GM19324 (cell line): ENCODE measurements at regions not wholly inside any gene's neighbourhood (a gene's known extent, or its start where the extent isn't known, plus 50 kb on each side); places are given as distances from the start of the nearest gene placed in this dataset.
"Not testable (repeated sequence)": the region's sequence is repeated elsewhere in the genome, so short reads cannot be mapped to it uniquely, and the experiment has no call there.

Source experiments
- ATAC-seq: cut with Tn5 transposase; IDR thresholded peaks from one replicate; pipeline ENCODE4 v1.9.1; 2021; ENCODE audit warnings: mild to moderate bottlenecking, moderate library complexity; ENCODE audit not compliant: unreplicated experiment, low FRiP score

DNA sequence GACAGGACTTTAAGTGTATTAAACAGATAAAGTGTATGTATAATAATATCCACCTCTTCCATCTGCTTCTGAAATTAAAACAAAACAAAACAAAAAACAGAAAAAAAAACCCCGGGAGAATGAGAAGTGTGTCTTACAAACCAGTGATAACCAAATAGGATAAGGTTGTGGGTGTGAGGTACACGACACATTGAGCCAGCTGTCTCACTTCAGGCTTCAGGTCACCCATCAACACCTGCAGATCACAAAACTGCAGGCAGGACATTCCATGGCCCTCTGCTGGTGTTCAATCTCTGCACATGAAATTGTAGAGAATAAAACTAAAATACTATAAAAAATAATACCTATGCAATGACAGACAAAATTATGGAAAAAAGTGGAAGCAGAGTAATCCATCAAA is 339.9 kb downstream of the SFMBT2 start:
- ATAC-seq, result no peak

DNA sequence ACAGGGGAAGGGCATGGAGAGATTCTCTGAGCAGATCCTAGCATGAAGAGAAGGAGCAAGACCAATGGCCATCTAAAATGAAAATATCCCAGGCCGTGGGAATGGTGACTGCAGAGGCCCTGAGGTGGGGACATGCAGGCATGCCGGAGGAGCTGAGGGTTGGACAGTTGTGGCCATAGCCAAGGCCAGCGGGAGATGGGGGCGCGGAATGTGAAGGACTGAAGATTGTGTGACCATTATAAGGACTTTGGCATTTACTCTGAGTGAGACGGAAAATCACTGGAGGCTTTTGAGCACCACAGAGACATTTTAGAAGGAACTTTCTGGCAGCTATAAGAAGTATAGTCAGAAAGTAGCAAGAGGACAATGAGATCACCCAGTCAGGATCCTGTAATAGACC is 341.1 kb downstream of the SFMBT2 start:
- ATAC-seq, result no peak

DNA sequence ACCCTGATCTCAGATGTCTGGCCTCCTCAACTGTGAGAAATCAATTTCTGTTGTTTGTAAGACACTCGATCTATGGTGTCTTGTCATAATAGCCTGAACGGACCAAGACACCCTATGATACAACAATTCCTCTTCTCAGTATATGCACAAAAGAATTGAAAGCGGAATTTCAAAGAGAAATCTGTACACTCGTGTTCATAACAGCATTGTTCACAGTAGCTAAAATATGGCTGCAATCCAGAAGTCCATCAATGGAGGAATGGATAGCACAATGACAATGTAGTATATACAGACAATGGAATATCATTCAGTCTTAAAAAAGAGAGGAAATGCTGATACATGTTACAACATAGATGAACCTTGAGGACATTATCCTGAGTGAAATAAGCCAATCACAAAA is 354.6 kb downstream of the SFMBT2 start:
- ATAC-seq, result no peak

DNA sequence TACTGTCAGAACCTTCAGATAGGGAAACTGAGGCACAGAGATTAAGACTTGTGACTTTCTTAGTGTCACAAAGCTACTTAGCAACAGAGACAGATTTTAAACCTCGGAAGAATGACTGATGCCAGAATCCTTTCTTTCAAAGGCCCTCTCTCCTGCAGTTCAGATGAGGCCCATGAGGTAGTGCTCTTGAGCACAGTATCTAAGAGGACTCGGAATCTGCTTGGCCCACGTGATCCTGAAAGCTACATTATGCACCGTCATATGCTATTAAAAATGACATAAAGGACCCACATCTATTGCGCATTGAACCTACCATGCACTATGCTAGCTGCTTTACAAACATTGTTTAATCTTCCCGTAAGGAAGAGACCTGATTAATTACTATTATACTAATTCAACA is 355.9 kb downstream of the SFMBT2 start:
- no peak for ATAC-seq

DNA sequence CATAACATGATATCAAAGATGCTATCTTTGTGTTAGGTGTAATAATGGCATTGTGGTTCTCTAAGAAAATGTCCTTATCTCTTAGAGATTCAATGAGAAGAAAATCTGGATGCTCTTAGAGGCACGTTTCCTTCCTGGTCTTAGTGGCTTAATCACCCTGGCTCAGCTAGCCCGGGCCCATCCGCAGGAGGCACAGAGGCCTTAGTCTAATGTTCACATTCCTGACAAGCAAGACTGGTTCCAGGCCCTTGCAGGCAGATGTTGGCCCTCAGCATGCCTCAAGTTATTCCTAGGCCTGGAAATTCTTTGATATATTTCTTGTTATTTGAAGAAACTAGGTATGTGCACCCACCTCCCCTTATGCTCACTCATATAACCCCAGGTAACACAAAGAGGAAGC is 357.6 kb downstream of the SFMBT2 start:
- ATAC-seq, result no peak

DNA sequence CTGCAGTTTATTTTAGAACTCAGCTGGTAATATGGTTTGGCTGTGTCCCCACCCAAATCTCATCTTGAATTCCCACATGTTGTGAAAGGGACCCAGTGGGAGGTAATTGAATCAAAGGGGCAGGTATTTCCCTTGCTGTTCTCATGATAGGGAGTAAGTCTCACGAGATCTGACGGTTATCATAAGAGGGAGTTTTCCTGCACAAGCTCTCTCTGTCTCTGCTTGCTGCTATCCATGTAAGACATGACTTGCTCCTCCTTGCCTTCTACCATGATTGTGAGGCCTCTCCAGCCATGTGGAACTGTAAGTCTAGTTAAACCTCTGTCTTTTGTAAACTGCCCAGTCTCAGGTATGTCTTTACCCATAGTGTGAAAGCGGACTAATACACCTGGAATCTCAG is 360.8 kb downstream of the SFMBT2 start:
- not testable (repeated sequence) for ATAC-seq

DNA sequence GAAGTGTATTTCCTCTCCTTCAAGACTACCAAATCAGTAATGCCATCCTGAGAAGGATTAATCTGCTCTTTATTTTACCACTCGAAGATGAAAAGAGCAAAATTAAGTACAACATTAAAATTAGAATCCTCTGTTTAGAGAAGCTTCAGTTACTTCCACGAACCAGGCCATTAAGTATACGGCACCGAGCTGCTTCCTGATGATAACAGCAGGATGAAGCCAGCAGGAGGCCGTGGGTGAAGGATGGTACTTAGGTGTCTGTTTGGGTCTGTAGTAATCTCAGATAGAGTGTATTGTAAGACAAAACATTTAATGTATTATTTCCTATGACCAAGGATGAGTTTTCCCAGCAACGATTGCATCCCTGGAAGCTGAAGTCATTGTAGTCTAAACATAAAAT is 362.8 kb downstream of the SFMBT2 start:
- no peak for ATAC-seq

DNA sequence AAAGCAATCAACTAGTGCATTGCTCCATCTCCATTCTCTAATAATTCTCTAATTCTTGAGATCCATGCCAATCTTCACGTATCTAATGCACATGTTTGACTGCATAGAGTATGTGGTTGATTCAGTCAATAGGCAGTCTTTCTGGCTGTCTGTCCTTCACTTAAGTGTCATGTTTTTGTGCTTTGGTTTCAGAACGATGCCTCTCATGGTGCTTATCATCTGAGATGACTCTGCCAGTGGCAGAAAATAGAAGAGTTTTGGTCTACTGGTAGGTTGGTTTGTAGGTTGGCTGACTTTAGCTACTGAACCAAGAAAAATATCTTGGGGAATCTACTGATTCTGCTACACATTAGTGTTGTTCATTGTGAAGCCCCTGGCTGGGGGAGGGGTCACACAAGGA is 364.2 kb downstream of the SFMBT2 start:
- peak; percentile 30 for ATAC-seq

DNA sequence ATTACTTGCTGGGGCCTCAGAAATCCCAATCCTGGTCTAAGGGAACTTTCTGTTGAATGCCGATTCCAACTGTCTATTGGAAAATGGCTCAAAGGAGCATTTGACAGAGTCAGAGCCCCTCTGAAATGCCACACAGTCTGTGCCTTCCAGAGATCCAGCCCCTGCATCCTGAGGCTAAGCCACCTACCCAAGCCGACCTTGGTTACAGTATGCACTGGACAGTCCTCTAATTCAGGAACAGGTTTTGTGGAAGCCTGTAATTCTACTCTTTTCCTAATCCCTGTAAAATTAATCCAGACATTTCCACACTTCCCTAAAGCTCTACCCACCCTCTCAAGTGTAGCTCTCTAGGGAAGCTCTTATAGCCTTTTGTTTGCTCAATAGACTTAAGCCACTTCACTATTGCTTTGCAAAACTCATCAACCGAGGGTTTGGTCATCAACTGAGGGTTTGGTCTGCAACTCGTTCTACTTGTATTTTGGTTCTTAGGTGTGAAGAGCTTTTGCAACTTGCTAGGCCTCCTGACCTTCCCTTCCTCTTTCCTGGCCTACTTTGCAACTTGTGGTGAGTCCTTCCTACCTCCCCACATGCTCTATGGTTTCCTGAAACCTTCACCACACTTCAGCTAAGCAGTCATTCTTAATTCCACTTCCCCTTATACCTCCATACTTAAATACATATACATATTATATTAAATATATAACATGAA is 364.8 kb downstream of the SFMBT2 start:
- ATAC-seq, result peak; percentile 62

DNA sequence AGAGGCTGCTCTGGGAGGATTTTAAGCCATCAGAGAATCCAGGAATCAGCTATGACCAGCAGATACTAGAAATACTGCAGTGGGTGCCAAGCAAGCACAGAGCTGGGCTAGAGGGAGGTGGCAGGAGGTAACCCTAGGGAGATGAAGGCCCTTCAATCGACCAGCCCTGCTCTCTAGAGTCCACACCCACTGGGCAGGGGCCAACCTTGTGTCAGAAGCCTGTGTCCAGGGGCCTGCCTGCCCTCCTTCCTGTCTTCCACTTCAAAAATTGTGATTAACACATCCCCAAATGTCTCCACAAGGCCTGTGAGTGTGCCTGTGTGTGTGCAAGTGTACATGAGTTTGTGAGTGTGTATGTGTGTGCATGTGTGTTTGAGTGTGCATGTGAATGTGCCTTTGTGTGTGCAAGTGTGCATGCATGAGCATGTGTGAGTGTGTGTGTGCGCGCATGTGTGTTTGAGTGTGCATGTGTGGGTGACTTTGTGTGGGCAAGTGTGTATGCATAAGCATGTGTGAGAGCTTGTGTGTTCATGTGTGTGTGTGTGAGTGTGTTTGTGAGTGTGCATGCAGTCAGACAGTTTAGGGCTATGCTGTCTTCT is 367.7 kb downstream of the SFMBT2 start:
- ATAC-seq, result no peak

DNA sequence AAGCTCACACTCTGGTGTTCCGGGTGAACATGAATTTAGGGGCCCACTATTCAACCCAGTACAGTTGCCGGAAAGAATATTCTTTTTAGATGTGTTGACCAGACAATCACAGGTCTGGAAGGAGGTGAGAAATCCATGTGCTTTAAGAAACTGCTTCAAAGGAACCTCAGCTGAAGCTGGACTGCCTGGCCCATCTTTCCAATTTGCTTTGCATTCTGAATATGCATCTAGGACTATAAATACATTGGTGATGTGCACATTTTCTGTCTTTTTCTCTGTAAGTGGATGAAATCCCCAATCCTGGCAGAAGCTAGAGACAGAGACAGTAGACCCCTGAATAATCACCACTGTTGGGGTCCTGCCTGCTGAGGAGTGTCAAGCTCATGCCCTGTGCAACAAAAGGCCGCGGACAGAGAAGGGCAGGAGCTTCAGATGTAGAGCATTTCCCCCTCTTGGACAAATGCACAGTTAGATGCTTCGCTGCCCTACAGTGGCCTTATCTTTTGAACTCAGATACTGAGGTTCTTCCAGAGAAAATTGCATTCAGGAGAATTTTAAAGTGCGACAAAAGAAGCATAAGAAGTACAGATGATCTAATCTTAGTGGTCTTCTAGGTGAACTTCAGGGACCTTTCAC is 368.3 kb downstream of the SFMBT2 start:
- ATAC-seq, result no peak

DNA sequence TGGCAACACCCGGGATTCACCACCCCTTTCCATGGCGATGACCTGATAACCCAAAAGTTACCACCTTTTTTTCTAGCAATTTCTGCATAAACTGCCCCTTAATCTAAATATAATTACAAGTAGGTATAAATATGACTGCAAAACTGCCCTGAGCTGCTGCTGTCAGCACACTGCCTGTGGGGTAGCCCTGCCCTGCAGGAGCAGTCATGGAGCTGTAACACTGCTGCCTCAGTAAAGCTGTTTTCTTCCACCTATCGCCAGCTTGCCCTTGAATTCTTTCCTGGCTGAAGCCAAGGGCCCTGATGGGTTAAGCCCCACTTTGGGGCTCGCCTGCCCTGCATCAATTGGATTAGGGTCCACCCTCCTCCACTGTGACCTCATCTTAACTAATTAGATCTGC is 368.8 kb downstream of the SFMBT2 start:
- ATAC-seq, result no peak

DNA sequence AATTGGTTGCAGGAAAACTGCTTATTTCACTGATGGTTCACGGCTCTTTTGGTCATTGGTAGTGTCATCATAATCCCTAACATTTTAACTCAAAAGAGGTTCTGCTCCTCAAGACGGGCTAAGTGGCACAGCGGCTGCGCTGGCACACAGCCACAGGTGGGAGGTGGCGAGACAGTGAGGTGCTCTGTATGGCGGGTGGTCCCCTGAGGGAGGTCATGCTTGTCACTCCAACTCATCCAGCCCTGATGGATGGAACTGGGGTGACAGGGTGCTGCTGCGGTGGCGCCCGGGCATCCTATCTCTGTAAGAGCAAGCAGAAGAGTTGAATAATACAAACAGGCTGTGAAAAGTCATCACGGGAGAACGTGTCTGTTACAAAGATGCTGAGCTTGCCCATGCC is 370.2 kb downstream of the SFMBT2 start:
- ATAC-seq, result no peak

DNA sequence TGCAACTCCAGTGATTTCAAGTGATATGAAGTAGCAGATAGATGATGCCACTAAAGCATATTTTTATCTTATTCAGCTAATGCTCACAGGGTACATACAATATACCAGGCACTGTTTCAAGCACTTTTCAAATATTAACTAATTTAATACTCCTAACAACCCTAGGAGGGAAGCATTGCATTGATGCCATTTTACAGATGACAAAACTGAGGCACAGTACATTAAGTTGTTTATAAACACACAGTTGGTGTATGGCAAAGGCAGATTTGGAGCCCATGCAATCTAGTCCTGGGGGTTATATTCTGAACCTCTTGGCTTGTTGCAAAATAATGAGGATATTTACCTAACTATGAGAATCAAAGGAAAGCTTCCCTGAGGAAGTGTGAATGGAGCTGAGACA is 371.0 kb downstream of the SFMBT2 start:
- no peak for ATAC-seq

DNA sequence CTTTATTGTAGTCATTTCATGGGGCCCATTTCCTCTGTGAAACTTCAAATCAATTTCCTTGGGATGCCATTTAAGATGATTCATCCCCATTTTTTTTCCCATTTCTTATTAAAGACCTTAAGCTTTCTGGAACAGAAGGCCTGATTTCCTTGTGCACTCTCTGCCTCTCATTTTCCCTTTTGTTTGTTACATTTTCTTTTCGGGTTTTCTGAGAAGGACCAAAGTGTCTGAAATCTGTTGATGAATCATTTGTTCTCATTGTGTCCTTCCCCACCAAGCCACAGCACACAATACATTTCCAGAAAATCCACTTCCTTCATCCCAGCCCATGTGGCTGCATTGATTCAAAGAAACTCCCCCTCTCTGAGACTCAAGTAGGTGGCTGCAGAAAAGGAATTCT is 372.4 kb downstream of the SFMBT2 start:
- no peak for ATAC-seq

DNA sequence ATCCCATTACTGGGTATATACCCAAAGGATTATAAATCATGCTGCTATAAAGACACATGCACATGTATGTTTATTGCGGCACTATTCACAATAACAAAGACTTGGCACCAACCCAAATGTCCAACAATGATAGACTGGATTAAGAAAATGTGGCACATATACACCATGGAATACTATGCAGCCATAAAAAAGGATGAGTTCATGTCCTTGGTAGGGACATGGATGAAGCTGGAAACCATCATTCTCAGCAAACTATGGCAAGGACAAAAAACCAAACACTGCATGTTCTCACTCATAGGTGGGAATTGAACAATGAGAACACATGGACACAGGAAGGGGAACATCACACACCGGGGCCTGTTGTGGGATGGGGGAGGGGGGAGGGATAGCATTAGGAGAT is 373.4 kb downstream of the SFMBT2 start:
- ATAC-seq, result not testable (repeated sequence)

DNA sequence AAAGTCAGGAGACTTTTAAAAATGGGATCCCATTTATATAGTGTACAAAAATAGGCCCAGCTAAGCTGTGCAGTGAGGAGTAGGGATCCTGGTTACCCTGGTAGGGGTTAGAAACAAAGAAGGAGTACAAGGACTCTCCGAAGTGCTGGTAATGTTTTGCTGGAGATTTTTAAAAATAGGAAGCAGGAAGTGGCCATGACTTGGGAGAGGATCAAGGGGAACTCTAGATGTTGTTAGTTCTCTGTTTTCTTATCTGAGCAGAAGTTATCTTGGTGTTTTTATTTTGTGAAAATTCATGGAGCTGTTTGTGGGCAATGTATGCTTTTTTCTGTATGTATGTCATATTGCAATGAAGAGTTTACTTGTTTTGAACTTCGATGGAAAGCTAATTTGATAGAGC is 373.9 kb downstream of the SFMBT2 start:
- ATAC-seq, result no peak

DNA sequence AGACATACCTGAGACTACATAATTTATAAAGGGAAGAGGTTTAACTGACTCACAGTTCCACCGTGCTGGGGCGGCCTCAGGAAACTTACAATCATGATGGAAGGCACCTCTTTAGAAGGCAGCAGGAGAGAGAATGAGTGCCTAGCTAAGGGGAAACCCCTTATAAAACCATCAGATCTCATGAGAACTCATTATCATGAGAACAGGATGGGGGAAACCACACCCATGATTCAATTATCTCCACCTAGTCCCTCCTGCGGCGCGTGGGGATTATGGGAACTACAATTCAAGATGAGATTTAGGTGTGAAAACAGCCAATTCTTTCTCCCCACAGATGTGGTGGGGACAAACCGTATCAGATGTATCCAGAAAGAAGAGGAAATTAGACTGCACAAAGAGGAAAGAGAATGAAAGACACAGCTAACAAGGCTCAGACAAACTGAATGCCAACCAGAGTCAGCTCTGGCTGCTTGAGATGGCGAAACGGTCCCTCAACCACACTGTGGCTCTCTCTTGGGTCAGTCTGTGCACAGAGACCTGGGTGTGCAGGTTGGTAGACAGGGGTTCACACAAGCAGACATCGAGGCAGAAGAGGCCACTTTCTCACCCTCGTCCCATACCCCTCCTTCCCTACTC is 375.6 kb downstream of the SFMBT2 start:
- no peak for ATAC-seq

DNA sequence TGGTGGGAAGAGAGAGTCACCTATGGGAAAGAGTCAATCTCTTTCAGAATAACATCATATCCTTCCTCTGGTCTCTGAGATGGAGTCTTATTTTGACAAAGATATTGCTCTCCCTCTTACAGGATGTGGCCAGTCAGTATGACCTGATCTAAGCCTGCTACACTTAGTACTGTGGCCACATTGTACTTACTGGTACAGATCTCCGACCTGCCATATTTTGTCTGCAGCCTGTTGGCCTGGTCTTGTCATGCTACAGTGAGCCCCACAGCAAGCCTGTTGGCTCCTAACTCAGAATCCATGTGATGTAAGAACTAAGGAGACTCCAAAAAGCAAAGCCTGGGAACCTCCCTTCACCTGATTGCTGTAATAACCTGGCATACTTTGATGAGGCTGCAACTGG is 377.8 kb downstream of the SFMBT2 start:
- ATAC-seq, result no peak

DNA sequence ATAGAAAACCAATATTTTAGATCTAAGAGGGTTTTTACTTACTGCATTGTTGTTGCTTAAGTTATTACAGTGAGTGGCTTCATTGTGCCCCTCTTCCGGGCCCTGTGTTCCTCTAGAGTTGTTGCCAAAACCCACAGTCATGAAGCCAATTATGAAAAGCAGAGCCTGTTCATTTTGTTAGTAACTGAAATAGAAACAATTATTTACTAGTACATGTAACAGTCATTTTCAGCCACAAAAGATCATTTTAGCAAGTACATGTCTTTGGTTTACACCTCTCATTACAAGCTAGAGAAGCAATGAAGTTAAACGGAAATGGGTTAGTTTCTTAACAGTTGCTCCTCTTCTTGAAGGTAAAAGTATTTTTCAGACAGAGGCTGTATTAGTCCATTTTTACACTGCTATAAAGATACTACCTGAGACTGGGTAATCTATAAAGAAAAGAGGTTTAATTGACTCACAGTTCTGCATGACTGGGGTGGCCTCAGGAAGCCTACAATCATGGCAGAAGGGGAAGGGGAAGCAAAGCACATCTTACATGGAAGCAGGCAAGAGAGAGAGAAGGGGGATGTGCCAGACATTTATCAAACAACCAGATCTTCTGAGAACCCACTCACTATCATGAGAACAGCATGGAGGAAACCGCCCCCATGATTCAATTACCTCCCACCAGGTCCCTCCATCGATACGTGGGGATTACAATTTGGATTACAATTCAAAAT is 380.5 kb downstream of the SFMBT2 start:
- no peak for ATAC-seq

DNA sequence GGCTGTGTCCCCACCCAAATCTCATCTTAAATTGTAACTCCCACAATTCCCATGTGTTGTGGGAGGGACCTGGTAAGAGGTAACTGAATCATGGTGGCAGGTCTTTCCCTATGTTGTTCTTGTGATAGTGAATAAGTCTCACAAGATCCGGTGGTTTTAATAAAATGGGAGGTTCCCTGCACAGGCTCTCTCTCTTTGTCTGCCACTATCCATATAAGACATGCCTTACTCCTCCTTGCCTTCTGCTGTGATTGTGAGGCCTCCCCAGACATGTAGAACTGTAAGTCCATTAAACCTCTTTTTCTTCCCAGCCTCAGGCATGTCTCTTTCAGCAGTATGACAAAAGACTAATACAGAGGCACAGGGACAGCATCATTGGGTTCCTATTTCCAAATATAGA is 381.2 kb downstream of the SFMBT2 start:
- no peak for ATAC-seq
